Brain microvascular endothelial cell (primary cell): ENCODE measurements at regions not wholly inside any gene's neighbourhood (a gene's known extent, or its start where the extent isn't known, plus 50 kb on each side); places are given as distances from the start of the nearest gene placed in this dataset.

Source experiments
- DNase-seq: peaks from one replicate; pipeline ENCODE4 v3.0.0-alpha.2; 2020
- H3K27ac ChIP-seq: fragments of 250-450 bp; sonication (Bioruptor Pico); 2 replicates; pipeline ENCODE4 v1.5.1; 2020; ENCODE audit warnings: mild to moderate bottlenecking, moderate library complexity
- H3K27me3 ChIP-seq: fragments of 250-450 bp; sonication (Bioruptor Pico); replicated peaks from 2 replicates; pipeline ENCODE4 v1.5.1; 2020; ENCODE audit warnings: mild to moderate bottlenecking
- H3K36me3 ChIP-seq: fragments of 250-450 bp; sonication (Bioruptor Pico); replicated peaks from 2 replicates; pipeline ENCODE4 v1.5.1; 2020; ENCODE audit warnings: mild to moderate bottlenecking
- H3K4me3 ChIP-seq: 2 replicates; pipeline ENCODE4 v1.5.1; 2011; ENCODE audit warnings: low read depth, mild to moderate bottlenecking, control low read depth, low read length, moderate library complexity
- in situ Hi-C: cut with HindIII; loops from 2 replicates; pipeline ENCODE4 v1.10.0; 2017; ENCODE audit warnings: low sequenced_read_pairs, low pct_ligation_motif_present
- TF ChIP-seq, protein P1 (sequence below): IDR thresholded peaks from 2 replicates; pipeline ENCODE4 v1.5.1; 2011; ENCODE audit warnings: low read depth, mild to moderate bottlenecking, moderate library complexity, low read length, control low read depth, inconsistent platforms; ENCODE audit errors: missing control alignments

GRCh38 chr14:84959851-84960520, 570.0 kb upstream of the FLRT2 start:
- Histone ChIP-seq H3K27me3 (no peaks in the 10 kb centered on the region), H3K36me3 (no peaks in the 10 kb centered on the region), H3K27ac (no peak overlapping the region), H3K4me3 (no peak overlapping the region)
- TF ChIP-seq, protein P1, sequence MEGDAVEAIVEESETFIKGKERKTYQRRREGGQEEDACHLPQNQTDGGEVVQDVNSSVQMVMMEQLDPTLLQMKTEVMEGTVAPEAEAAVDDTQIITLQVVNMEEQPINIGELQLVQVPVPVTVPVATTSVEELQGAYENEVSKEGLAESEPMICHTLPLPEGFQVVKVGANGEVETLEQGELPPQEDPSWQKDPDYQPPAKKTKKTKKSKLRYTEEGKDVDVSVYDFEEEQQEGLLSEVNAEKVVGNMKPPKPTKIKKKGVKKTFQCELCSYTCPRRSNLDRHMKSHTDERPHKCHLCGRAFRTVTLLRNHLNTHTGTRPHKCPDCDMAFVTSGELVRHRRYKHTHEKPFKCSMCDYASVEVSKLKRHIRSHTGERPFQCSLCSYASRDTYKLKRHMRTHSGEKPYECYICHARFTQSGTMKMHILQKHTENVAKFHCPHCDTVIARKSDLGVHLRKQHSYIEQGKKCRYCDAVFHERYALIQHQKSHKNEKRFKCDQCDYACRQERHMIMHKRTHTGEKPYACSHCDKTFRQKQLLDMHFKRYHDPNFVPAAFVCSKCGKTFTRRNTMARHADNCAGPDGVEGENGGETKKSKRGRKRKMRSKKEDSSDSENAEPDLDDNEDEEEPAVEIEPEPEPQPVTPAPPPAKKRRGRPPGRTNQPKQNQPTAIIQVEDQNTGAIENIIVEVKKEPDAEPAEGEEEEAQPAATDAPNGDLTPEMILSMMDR, result no peak
- in situ Hi-C loops, result no loop called here
- no peak for DNase-seq

GRCh38 chr14:84961637-84962036, 568.3 kb upstream of the FLRT2 start:
- Histone ChIP-seq H3K27me3 (no peaks in the 10 kb centered on the region), H3K36me3 (no peaks in the 10 kb centered on the region), H3K27ac (no peak overlapping the region), H3K4me3 (no peak overlapping the region)
- in situ Hi-C loops, result no loop called here
- TF ChIP-seq, protein P1, result no peak
- no peak for DNase-seq

DNA sequence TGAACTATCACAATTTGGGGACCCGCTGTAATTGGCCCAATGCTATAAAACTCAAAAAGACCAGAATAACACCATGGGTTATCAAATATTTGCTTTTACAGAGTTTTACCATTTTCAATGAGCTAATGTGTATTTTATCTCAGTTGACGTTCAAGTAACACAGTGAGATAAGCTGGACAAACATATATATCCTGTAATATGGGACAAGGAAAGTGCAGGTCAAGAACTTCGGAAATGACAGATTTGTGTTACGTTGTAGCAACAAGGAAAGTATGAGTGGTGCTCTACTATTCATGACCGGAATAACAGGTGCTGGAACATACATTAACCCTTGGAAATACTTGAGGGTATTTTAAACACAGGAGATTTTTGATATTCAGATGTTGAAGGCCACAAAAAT, 566.4 kb upstream of the FLRT2 start:
- in situ Hi-C loops, result no loop called here
- DNase-seq, result no peak
- TF ChIP-seq, protein P1, result no peak
- Histone ChIP-seq H3K27ac (no peak overlapping the region), H3K27me3 (no peaks in the 10 kb centered on the region), H3K4me3 (no peak overlapping the region), H3K36me3 (no peaks in the 10 kb centered on the region)

DNA sequence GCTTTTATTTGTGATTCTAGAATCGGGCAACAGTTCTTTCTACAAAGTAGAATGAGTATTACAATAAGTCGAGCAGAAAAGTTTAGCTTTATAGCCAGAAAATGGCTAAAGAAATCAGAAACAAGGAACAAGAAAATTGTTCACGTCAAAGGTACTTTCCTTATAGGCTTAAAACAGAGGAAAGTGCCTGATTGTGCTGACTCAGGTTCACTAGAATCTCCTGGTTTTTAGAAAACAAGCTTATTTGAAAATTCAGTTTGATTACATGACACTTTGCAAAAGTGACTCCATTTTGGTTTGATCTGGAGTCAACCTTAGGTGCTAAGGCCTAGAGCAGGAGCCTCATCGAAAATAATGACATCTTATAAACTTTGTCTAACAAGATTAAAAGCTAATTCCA, 564.7 kb upstream of the FLRT2 start:
- TF ChIP-seq, protein P1, result no peak
- H3K4me3 ChIP-seq, result no peak overlapping the region
- H3K27me3 ChIP-seq, result no peaks in the 10 kb centered on the region
- no peak overlapping the region for H3K27ac ChIP-seq
- no peaks in the 10 kb centered on the region for H3K36me3 ChIP-seq
- in situ Hi-C loops, result no loop called here
- no peak for DNase-seq

DNA sequence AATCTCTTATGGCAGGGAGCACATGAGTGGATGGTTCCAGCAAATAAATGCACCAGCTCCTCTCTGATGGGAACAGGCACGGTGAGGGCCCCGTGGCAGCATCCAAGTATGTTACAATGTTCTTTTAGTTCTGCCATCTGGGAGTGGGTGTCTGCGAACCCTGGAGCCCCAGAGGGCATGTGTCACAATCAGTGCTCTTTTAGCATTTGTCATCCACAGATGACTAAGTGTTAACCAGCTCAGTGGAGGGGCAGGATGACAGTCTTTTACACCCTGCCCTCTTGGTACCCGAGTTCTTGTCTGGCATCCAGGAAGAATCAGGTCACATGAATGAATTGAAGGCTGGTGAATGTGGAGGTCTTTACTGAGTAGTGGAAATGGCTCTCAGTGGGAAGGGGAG, 560.4 kb upstream of the FLRT2 start:
- Histone ChIP-seq H3K27me3 (no peaks in the 10 kb centered on the region), H3K36me3 (no peaks in the 10 kb centered on the region), H3K4me3 (no peak overlapping the region), H3K27ac (no peak overlapping the region)
- no peak for DNase-seq
- TF ChIP-seq, protein P1, result no peak
- in situ Hi-C loops, result no loop called here
